ENCODE measurements at regions not wholly inside any gene's neighbourhood (a gene's known extent, or its start where the extent isn't known, plus 50 kb on each side); places are given as distances from the start of the nearest gene placed in this dataset.
"Not testable (repeated sequence)": the region's sequence is repeated elsewhere in the genome, so short reads cannot be mapped to it uniquely, and the experiment has no call there.

- WGBS (ENCODE audit: insufficient coverage, insufficient read length), result no CpG with 5 or more reads among the region's 4 CpGs
- H3K27me3 ChIP-seq (ENCODE audit: control insufficient read depth, insufficient read depth, low read length), result no peaks in the 10 kb centered on the region
- H3K9me3 ChIP-seq (ENCODE audit: control insufficient read depth, insufficient read depth, low read length), result no peaks in the 10 kb centered on the region
- H3K4me3 ChIP-seq (ENCODE audit: low read length), result no peak overlapping the region
- H3K36me3 ChIP-seq (ENCODE audit: control insufficient read depth, insufficient read depth, low read length), result no peaks in the 10 kb centered on the region
- peaks cover 2% of the 10 kb centered on the region; the same call in 1 of the 2 replicates for H3K4me1 ChIP-seq (ENCODE audit: control insufficient read depth, insufficient read depth, low read length)
- no peak for DNase-seq (ENCODE audit: low read depth, low spot score)
- no peak overlapping the region for H3K27ac ChIP-seq (ENCODE audit: low read length)
Observed at GRCh38 chr2:2588777-2589176, 257.7 kb upstream of the MYT1L start.

GRCh38 chr2:2587354-2587753, 256.3 kb upstream of the MYT1L start:
- H3K27me3 ChIP-seq (ENCODE audit: control insufficient read depth, insufficient read depth, low read length), result no peaks in the 10 kb centered on the region
- H3K27ac ChIP-seq (ENCODE audit: low read length), result no peak overlapping the region
- no peaks in the 10 kb centered on the region for H3K9me3 ChIP-seq (ENCODE audit: control insufficient read depth, insufficient read depth, low read length)
- no peak overlapping the region for H3K4me3 ChIP-seq (ENCODE audit: low read length)
- no peak for DNase-seq (ENCODE audit: low read depth, low spot score)
- H3K4me1 ChIP-seq (ENCODE audit: control insufficient read depth, insufficient read depth, low read length), result peaks cover 2% of the 10 kb centered on the region; the same call in 1 of the 2 replicates
- no peaks in the 10 kb centered on the region for H3K36me3 ChIP-seq (ENCODE audit: control insufficient read depth, insufficient read depth, low read length)
- WGBS (ENCODE audit: insufficient coverage, insufficient read length), result no CpG with 5 or more reads among the region's 4 CpGs

- Histone ChIP-seq H3K4me1 (ENCODE audit: control insufficient read depth, insufficient read depth, low read length) (peaks cover 2% of the 10 kb centered on the region; the same call in 1 of the 2 replicates), H3K36me3 (ENCODE audit: control insufficient read depth, insufficient read depth, low read length) (no peaks in the 10 kb centered on the region), H3K4me3 (ENCODE audit: low read length) (no peak overlapping the region), H3K27me3 (ENCODE audit: control insufficient read depth, insufficient read depth, low read length) (no peaks in the 10 kb centered on the region), H3K9me3 (ENCODE audit: control insufficient read depth, insufficient read depth, low read length) (no peaks in the 10 kb centered on the region), H3K27ac (ENCODE audit: low read length) (no peak overlapping the region)
- DNase-seq (ENCODE audit: low read depth, low spot score), result no peak
- no CpG with 5 or more reads among the region's 9 CpGs for WGBS (ENCODE audit: insufficient coverage, insufficient read length)
Observed at GRCh38 chr2:2586931-2587330, 255.9 kb upstream of the MYT1L start.

- Histone ChIP-seq H3K36me3 (ENCODE audit: control insufficient read depth, insufficient read depth, low read length) (no peaks in the 10 kb centered on the region), H3K27me3 (ENCODE audit: control insufficient read depth, insufficient read depth, low read length) (no peaks in the 10 kb centered on the region), H3K27ac (ENCODE audit: low read length) (no peak overlapping the region), H3K4me1 (ENCODE audit: control insufficient read depth, insufficient read depth, low read length) (peaks cover 2% of the 10 kb centered on the region; the same call in 1 of the 2 replicates), H3K4me3 (ENCODE audit: low read length) (no peak overlapping the region), H3K9me3 (ENCODE audit: control insufficient read depth, insufficient read depth, low read length) (no peaks in the 10 kb centered on the region)
- no peak for DNase-seq (ENCODE audit: low read depth, low spot score)
- 100% methylated on average over 1 of the region's 18 CpGs for WGBS (ENCODE audit: insufficient coverage, insufficient read length)
Observed at GRCh38 chr2:2586068-2586776, 255.1 kb upstream of the MYT1L start.

GRCh38 chr2:2582998-2583545, 252.0 kb upstream of the MYT1L start:
- H3K27me3 ChIP-seq (ENCODE audit: control insufficient read depth, insufficient read depth, low read length), result no peaks in the 10 kb centered on the region
- no peaks in the 10 kb centered on the region for H3K9me3 ChIP-seq (ENCODE audit: control insufficient read depth, insufficient read depth, low read length)
- WGBS (ENCODE audit: insufficient coverage, insufficient read length), result no CpG with 5 or more reads among the region's 7 CpGs
- DNase-seq (ENCODE audit: low read depth, low spot score), result no peak
- peaks cover 2% of the 10 kb centered on the region; the same call in 1 of the 2 replicates for H3K4me1 ChIP-seq (ENCODE audit: control insufficient read depth, insufficient read depth, low read length)
- no peak overlapping the region for H3K4me3 ChIP-seq (ENCODE audit: low read length)
- H3K36me3 ChIP-seq (ENCODE audit: control insufficient read depth, insufficient read depth, low read length), result no peaks in the 10 kb centered on the region
- H3K27ac ChIP-seq (ENCODE audit: low read length), result no peak overlapping the region

GRCh38 chr2:2581331-2582159, 250.5 kb upstream of the MYT1L start:
- Histone ChIP-seq H3K9me3 (ENCODE audit: control insufficient read depth, insufficient read depth, low read length) (no peaks in the 10 kb centered on the region), H3K4me3 (ENCODE audit: low read length) (no peak overlapping the region), H3K27ac (ENCODE audit: low read length) (no peak overlapping the region), H3K4me1 (ENCODE audit: control insufficient read depth, insufficient read depth, low read length) (peaks cover 2% of the 10 kb centered on the region; the same call in 1 of the 2 replicates), H3K27me3 (ENCODE audit: control insufficient read depth, insufficient read depth, low read length) (no peaks in the 10 kb centered on the region), H3K36me3 (ENCODE audit: control insufficient read depth, insufficient read depth, low read length) (no peaks in the 10 kb centered on the region)
- WGBS (ENCODE audit: insufficient coverage, insufficient read length), result no CpG with 5 or more reads among the region's 28 CpGs
- DNase-seq (ENCODE audit: low read depth, low spot score), result no peak

- H3K27ac ChIP-seq (ENCODE audit: low read length); H3K27me3 ChIP-seq (ENCODE audit: control insufficient read depth, insufficient read depth, low read length); H3K36me3 ChIP-seq (ENCODE audit: control insufficient read depth, insufficient read depth, low read length); H3K4me3 ChIP-seq (ENCODE audit: low read length); H3K9me3 ChIP-seq (ENCODE audit: control insufficient read depth, insufficient read depth, low read length); DNase-seq (ENCODE audit: low read depth, low spot score); H3K4me1 ChIP-seq (ENCODE audit: control insufficient read depth, insufficient read depth, low read length): not testable (repeated sequence)
- WGBS (ENCODE audit: insufficient coverage, insufficient read length), result no CpG with 5 or more reads among the region's 19 CpGs
Observed at GRCh38 chr2:2580841-2581240, 249.8 kb upstream of the MYT1L start.

- no peaks in the 10 kb centered on the region for H3K9me3 ChIP-seq (ENCODE audit: control insufficient read depth, insufficient read depth, low read length)
- H3K4me1 ChIP-seq (ENCODE audit: control insufficient read depth, insufficient read depth, low read length), result no peaks in the 10 kb centered on the region
- no peak for DNase-seq (ENCODE audit: low read depth, low spot score)
- no CpG with 5 or more reads among the region's 19 CpGs for WGBS (ENCODE audit: insufficient coverage, insufficient read length)
- H3K4me3 ChIP-seq (ENCODE audit: low read length), result no peak overlapping the region
- H3K27me3 ChIP-seq (ENCODE audit: control insufficient read depth, insufficient read depth, low read length), result no peaks in the 10 kb centered on the region
- H3K36me3 ChIP-seq (ENCODE audit: control insufficient read depth, insufficient read depth, low read length), result no peaks in the 10 kb centered on the region
- H3K27ac ChIP-seq (ENCODE audit: low read length), result no peak overlapping the region
Observed at GRCh38 chr2:2580341-2580740, 249.3 kb upstream of the MYT1L start.

GRCh38 chr2:2579814-2580213, 248.7 kb upstream of the MYT1L start:
- Histone ChIP-seq H3K4me3 (ENCODE audit: low read length) (no peak overlapping the region), H3K27me3 (ENCODE audit: control insufficient read depth, insufficient read depth, low read length) (no peaks in the 10 kb centered on the region), H3K9me3 (ENCODE audit: control insufficient read depth, insufficient read depth, low read length) (no peaks in the 10 kb centered on the region), H3K27ac (ENCODE audit: low read length) (no peak overlapping the region), H3K4me1 (ENCODE audit: control insufficient read depth, insufficient read depth, low read length) (no peaks in the 10 kb centered on the region), H3K36me3 (ENCODE audit: control insufficient read depth, insufficient read depth, low read length) (no peaks in the 10 kb centered on the region)
- WGBS (ENCODE audit: insufficient coverage, insufficient read length), result no CpG with 5 or more reads among the region's 8 CpGs
- DNase-seq (ENCODE audit: low read depth, low spot score), result no peak

GRCh38 chr2:2577407-2577831, 246.3 kb upstream of the MYT1L start:
- no peak overlapping the region for H3K4me3 ChIP-seq (ENCODE audit: low read length)
- no CpG with 5 or more reads among the region's 17 CpGs for WGBS (ENCODE audit: insufficient coverage, insufficient read length)

More at GRCh38 chr2:2577407-2577831, 246.3 kb upstream of the MYT1L start:
- Histone ChIP-seq H3K4me1 (ENCODE audit: control insufficient read depth, insufficient read depth, low read length) (no peaks in the 10 kb centered on the region), H3K27ac (ENCODE audit: low read length) (no peak overlapping the region), H3K9me3 (ENCODE audit: control insufficient read depth, insufficient read depth, low read length) (no peaks in the 10 kb centered on the region), H3K36me3 (ENCODE audit: control insufficient read depth, insufficient read depth, low read length) (0 out of 2 replicates have a peak, but pooled peaks cover 2% of the 10 kb centered on the region), H3K27me3 (ENCODE audit: control insufficient read depth, insufficient read depth, low read length) (no peaks in the 10 kb centered on the region)
- no peak for DNase-seq (ENCODE audit: low read depth, low spot score)

All from iPS DF 6.9 (cell line).